ENCODE measurements at regions not wholly inside any gene's neighbourhood (a gene's known extent, or its start where the extent isn't known, plus 50 kb on each side); places are given as distances from the start of the nearest gene placed in this dataset.

DNA sequence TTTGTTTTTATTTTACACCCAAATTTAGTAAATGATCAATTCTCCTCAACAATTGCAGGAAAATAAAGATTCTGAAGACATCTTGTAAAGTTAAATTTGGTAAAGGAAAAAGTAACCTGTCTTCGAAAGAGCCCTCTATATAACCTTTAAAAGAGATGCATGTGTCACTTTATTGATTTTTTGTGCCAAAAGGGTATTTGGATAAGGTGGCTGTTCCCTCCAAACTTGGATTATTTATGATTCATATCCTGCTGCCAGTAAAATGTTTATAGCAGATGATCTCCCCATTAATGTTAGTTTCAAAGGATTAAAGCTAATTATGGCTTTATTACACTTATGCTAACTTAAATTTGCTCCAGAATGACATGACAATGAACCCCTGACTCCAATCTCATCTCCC lies 98.8 kb downstream of the DUSP6 start:
- no peak overlapping the region for H3K4me3 ChIP-seq (replicated peaks; ENCODE audit: low read depth, low read length)
- DNase-seq (ENCODE audit: extremely low read depth, insufficient read length), result no peak

DNA sequence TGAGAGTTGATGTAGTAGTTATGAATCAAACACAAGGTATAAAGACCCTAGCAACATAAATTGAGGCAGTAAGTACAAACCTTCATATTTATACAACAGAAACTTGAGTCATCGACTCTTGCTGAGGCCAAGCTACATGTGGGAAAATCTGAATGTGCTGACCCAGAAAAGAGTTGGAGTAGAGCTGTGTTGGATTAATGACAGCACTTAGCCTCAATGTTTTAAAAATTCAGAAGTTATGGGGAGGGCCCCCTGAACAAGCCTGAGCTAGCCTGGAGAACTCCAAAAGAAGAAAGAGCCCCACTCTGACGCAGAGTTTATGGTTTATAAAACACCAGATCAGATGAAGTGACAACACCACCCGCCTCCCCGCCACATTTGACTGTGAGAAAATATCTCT lies 100.0 kb downstream of the DUSP6 start:
- DNase-seq (ENCODE audit: extremely low read depth, insufficient read length), result no peak
- TF ChIP-seq, protein P1, sequence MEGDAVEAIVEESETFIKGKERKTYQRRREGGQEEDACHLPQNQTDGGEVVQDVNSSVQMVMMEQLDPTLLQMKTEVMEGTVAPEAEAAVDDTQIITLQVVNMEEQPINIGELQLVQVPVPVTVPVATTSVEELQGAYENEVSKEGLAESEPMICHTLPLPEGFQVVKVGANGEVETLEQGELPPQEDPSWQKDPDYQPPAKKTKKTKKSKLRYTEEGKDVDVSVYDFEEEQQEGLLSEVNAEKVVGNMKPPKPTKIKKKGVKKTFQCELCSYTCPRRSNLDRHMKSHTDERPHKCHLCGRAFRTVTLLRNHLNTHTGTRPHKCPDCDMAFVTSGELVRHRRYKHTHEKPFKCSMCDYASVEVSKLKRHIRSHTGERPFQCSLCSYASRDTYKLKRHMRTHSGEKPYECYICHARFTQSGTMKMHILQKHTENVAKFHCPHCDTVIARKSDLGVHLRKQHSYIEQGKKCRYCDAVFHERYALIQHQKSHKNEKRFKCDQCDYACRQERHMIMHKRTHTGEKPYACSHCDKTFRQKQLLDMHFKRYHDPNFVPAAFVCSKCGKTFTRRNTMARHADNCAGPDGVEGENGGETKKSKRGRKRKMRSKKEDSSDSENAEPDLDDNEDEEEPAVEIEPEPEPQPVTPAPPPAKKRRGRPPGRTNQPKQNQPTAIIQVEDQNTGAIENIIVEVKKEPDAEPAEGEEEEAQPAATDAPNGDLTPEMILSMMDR (IDR thresholded peaks at IDR 0.05; ENCODE audit: insufficient read depth, low read length, poor library complexity, severe bottlenecking), result no peak
- no peak overlapping the region for H3K4me3 ChIP-seq (replicated peaks; ENCODE audit: low read depth, low read length)
- no peaks in the 10 kb centered on the region for H3K27me3 ChIP-seq (replicated peaks; ENCODE audit: control insufficient read depth, insufficient read depth, low read length)
- no peaks in the 10 kb centered on the region for H3K36me3 ChIP-seq (ENCODE audit: control insufficient read depth, insufficient read depth, low read length)

More for the DNA sequence above, 98.8 kb downstream of the DUSP6 start:
- no peaks in the 10 kb centered on the region for H3K27me3 ChIP-seq (replicated peaks; ENCODE audit: control insufficient read depth, insufficient read depth, low read length)
- no peaks in the 10 kb centered on the region for H3K36me3 ChIP-seq (ENCODE audit: control insufficient read depth, insufficient read depth, low read length)
- TF ChIP-seq, protein P1 (IDR thresholded peaks at IDR 0.05; ENCODE audit: insufficient read depth, low read length, poor library complexity, severe bottlenecking), result no peak

DNA sequence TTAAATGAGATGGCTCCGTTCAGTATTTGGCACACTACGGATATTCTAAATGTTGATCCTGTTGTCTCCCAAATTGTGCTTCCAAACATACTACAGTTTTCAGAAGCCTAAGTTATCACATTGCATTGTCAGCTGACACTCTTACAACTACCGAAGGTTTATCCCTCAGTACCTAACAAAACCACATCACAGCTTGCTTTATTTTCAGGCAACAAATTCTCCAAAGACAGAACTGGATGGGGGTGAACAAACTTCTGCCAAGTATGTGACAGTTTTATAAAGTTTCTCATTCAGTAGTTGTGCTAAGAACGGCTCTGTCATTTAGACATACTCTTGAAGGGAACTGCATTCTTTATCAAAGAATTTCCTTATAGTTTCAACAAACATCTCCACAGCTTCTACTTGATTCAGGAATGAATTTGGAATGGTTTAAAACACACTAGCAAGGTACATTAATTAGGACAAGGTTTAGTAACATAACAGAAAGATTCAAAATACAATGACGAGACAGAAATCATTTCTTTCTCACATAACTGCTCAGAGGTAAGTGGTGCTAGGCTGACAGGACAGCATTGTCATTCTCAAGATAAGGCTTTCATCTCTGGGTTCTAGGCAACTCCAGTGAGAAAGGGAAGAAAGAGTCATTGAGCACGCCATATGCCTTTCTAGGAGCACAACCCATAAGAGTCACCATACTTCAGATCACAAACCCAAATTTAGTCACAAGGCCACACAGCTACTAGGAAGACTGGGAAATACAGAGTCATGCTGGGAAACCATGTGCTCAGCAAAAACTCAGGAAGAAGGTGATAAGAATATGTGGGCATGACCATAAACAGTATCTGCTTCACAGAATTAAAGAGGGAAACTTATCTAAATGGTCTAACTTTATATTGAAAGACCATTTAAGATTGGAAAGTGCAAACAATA lies 100.7 kb downstream of the DUSP6 start:
- H3K4me3 ChIP-seq (replicated peaks; ENCODE audit: low read depth, low read length), result no peak overlapping the region
- TF ChIP-seq, protein P1 (IDR thresholded peaks at IDR 0.05; ENCODE audit: insufficient read depth, low read length, poor library complexity, severe bottlenecking), result no peak
- no peaks in the 10 kb centered on the region for H3K27me3 ChIP-seq (replicated peaks; ENCODE audit: control insufficient read depth, insufficient read depth, low read length)
- no peaks in the 10 kb centered on the region for H3K36me3 ChIP-seq (ENCODE audit: control insufficient read depth, insufficient read depth, low read length)
- DNase-seq (ENCODE audit: extremely low read depth, insufficient read length), result no peak

DNA sequence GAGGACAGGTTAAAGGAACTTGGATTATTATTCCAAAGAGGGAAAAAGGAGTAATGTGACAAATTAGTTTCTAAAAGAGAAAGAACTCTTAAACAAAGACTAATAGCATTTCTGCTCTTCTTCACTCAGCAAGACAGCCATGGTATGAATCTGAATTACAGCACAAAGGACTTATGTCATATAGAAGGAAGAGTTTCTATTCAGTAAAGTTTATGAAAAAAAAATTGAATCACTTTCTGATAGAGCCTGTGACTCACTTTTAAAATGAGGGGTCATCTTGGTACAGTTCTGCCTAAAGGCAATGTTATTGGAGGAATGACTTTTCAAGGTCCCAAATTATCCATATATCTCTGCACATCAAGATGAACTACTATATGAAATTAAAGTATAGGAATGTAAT lies 101.7 kb downstream of the DUSP6 start:
- DNase-seq (ENCODE audit: extremely low read depth, insufficient read length), result no peak
- H3K4me3 ChIP-seq (replicated peaks; ENCODE audit: low read depth, low read length), result no peak overlapping the region
- TF ChIP-seq, protein P1 (IDR thresholded peaks at IDR 0.05; ENCODE audit: insufficient read depth, low read length, poor library complexity, severe bottlenecking), result no peak

DNA sequence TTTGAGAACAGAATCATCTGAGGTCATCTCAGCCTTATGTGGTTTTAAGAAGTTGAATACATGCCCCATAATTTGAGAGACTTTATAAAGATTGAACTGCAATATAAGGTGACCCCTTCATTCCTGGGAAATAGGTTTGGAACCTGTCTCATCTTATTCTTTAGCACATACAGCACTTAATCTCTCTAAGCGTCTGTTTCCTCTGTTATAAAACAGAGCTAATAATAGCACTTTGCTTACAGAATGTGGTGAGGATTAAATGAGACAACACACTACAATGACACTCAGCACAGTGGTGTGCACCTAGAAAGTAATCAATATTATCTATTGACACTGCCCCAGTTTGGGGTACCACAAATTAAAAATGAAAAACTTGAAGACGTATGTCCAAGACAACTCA lies 102.1 kb downstream of the DUSP6 start:
- Histone ChIP-seq H3K4me3 (replicated peaks; ENCODE audit: low read depth, low read length) (no peak overlapping the region), H3K36me3 (ENCODE audit: control insufficient read depth, insufficient read depth, low read length) (no peaks in the 10 kb centered on the region), H3K27me3 (replicated peaks; ENCODE audit: control insufficient read depth, insufficient read depth, low read length) (no peaks in the 10 kb centered on the region)
- TF ChIP-seq, protein P1 (IDR thresholded peaks at IDR 0.05; ENCODE audit: insufficient read depth, low read length, poor library complexity, severe bottlenecking), result no peak
- DNase-seq (ENCODE audit: extremely low read depth, insufficient read length), result no peak

More for the DNA sequence above, 101.7 kb downstream of the DUSP6 start:
- Histone ChIP-seq H3K36me3 (ENCODE audit: control insufficient read depth, insufficient read depth, low read length) (no peaks in the 10 kb centered on the region), H3K27me3 (replicated peaks; ENCODE audit: control insufficient read depth, insufficient read depth, low read length) (no peaks in the 10 kb centered on the region)

Measured in GM06990 (cell line).